AG09319 (cell line): ENCODE measurements at regions not wholly inside any gene's neighbourhood (a gene's known extent, or its start where the extent isn't known, plus 50 kb on each side); places are given as distances from the start of the nearest gene placed in this dataset.
"Not testable (repeated sequence)": the region's sequence is repeated elsewhere in the genome, so short reads cannot be mapped to it uniquely, and the experiment has no call there.

Source experiments
- DNase-seq: peaks from one replicate; pipeline ENCODE4 v3.0.0-alpha.2; 2010; ENCODE audit warnings: low read depth; ENCODE audit errors: extremely low read depth
- TF ChIP-seq, protein P1 (sequence below): IDR thresholded peaks from 2 replicates; pipeline ENCODE4 v1.5.1; 2011; ENCODE audit warnings: low read depth, mild to moderate bottlenecking, inconsistent platforms, low read length, moderate library complexity

DNA sequence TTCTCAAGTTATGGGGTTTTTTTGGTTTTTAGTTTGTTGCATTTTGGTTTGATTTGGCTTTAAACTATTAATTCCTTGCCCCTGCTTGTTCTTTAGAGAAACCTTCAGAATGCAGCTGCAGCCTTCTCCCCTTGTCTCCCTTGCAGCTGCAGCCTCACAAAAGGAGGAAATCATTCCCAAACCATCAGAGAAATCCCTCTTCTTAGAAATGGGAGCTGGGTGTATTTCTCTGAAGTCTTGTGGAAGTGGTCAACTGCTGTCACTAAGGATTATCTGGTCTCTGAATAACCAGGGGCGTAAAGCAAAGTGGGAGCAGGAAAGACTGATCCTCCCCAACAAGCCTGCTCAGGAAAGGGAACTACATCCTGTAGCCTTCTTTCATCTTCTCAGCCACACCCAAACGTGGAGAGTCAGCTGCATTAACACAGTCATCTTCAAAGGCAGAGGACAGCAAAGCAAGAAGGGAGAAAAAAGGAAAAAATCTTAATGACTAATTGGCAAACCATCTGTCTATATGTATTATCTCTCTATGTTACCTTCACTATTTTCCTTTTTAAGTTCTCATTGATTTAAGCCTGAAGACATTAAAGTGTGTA, 1834.1 kb upstream of the PIK3C3 start:
- TF ChIP-seq, protein P1, sequence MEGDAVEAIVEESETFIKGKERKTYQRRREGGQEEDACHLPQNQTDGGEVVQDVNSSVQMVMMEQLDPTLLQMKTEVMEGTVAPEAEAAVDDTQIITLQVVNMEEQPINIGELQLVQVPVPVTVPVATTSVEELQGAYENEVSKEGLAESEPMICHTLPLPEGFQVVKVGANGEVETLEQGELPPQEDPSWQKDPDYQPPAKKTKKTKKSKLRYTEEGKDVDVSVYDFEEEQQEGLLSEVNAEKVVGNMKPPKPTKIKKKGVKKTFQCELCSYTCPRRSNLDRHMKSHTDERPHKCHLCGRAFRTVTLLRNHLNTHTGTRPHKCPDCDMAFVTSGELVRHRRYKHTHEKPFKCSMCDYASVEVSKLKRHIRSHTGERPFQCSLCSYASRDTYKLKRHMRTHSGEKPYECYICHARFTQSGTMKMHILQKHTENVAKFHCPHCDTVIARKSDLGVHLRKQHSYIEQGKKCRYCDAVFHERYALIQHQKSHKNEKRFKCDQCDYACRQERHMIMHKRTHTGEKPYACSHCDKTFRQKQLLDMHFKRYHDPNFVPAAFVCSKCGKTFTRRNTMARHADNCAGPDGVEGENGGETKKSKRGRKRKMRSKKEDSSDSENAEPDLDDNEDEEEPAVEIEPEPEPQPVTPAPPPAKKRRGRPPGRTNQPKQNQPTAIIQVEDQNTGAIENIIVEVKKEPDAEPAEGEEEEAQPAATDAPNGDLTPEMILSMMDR = no peak

DNA sequence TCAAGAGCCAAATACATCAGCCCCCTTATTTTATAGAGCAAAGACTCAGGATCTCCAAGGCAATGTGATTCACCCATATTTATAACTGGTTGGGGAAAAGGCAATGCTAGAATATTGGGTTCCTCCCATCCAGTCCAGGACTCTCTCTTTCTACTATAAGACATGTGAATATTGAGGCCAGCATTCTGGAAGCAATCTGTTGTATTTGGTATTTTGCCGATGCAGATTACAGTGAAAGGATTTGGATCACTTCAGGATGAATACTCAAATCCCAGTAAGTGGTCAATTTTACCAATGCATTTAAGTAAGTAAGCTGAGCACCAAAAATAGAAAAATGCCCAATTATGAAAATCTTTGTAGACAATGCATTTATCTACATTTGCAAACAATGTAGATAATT, 1834.7 kb upstream of the PIK3C3 start:
- TF ChIP-seq, protein P1 = no peak
- DNase-seq = no peak

More for the DNA sequence above, 1834.1 kb upstream of the PIK3C3 start:
- DNase-seq = no peak

DNA sequence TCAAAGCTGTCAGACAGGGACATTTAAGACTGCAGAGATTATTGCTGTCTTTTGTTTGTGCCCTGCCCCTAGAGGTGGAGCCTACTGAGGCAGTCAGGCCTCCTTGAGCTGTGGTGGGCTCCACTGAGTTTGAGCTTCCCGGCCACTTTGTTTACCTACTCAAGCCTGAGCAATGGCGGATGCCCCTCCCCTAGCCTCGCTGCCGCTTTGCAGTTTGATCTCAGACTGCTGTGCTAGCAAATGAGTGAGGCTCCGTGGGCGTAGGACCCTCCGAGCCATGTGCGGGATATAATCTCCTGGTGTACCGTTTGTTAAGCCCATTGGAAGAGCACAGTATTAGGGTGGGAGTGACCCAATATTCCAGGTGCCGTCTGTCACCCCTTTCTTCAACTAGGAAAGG, 1835.5 kb upstream of the PIK3C3 start:
- DNase-seq = not testable (repeated sequence)

DNA sequence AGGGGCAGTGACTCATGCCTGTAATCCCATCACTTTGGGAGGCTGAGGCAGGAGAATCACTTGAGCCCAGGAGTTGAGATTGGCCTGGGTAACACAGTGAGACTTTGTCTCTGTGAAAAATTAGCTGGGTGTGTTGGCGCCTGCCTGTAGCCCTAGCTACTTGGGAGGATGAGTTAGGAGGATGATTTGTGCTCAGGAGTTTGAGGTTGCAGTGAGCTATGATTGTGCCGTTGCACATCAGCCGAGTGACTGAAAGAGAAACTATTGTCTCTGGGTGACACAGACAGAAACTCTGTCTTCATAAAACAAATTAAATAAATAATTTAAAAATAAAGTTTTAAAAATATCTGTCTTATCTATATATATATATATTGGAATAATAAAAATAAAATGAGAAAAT, 1844.6 kb upstream of the PIK3C3 start:
- DNase-seq = no peak
- TF ChIP-seq, protein P1 = no peak

DNA sequence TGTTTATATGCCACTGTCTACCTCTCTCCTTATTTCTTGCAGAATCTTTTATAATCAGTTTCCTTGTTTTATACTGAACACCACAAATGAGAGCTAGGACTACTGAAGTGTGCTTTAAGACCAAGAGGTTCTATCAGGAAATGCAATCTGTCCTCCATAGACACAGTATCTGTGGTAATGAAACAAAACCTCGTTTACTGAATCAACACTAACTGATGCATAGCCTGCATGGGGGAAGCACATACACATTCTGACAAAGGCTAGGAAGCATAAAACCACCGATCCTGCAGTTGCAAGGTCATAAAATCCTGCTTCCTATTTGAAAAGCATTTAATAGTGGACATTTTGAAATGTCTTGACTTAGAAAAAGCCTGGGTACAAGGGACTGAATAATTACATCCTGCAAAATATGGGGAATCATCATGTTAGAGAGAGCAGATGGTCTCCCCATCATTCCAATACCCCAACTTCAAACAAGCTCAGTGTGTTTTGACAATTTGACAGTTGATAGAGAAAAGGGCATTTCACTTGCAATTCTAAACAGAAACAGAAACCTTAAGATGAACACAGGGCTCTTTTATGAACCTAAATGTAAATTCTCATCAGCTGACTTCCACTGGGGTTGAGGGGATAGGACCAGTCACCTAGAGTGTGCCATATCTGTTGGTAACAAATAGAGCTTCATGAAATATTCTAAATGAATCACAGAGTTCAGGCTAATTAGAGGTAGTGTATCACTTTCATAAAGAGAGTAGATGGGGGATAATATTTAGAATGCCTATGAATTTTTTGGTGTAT, 1845.6 kb upstream of the PIK3C3 start:
- TF ChIP-seq, protein P1 = no peak
- DNase-seq = no peak

DNA sequence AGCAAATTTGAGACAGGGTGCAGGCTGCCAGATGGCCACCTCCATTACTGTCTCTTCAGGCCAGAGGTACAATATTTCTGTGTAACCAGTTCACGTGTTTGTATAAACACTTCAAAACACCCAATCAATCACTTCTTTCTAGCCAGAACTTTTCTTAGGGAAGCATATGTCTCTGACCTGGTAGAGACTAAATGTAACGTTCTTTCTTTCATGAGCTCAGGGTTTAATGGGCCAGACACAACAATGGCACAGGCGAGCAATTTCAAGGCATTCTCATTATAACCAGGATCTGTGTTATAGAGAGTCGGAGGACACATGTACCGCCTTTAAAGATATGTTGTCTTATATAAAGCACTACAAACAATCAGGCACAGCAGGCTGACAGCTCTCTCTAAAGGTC, 1846.4 kb upstream of the PIK3C3 start:
- DNase-seq = no peak

DNA sequence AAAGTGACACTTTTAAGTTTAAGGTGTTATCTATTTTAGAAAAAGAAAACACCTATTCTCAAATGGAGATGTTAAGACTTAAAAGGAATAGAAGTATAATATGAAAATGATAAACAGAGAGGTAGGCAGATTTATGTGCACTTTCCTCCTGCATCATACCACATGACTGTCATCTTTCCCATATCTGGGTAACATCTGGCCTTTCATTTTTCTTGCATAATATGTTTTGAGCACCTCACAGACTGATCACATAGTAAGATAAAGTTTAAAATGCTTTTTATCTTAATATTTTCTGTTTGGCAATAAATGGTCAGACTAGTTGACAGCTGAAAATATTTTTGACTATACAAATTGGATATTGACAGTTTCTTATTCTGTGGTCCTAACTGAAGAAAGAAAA, 1852.1 kb upstream of the PIK3C3 start:
- TF ChIP-seq, protein P1 = no peak

More for the DNA sequence above, 1846.4 kb upstream of the PIK3C3 start:
- TF ChIP-seq, protein P1 = no peak

DNA sequence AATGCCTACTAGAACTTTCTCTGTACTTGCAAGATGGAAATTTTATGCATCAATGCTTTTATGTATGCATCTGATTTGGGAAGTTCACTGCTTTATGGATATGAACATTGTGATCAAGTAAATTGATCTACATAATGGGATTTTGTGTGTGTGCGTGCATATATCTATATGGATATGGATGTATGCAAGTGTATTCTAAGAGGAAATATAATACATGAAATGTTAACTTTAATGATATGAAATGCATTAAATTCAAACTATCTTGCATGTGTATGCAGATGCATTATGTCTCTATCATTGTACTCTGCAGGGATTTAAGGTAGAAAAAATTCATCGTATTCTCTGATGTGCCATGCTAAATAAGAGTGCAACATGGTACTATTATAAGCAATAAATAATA, 1855.4 kb upstream of the PIK3C3 start:
- TF ChIP-seq, protein P1 = no peak
- DNase-seq = no peak

More for the DNA sequence above, 1852.1 kb upstream of the PIK3C3 start:
- no peak for DNase-seq
